ENCODE measurements at regions not wholly inside any gene's neighbourhood (a gene's known extent, or its start where the extent isn't known, plus 50 kb on each side); places are given as distances from the start of the nearest gene placed in this dataset.

- no peaks in the 10 kb centered on the region for H3K36me3 ChIP-seq (ENCODE audit: insufficient read depth, insufficient read length, low read length)
- H3K9me3 ChIP-seq (ENCODE audit: insufficient read depth, low read length): no peaks in the 10 kb centered on the region
- no peaks in the 10 kb centered on the region for H3K4me1 ChIP-seq (ENCODE audit: insufficient read depth, insufficient read length)
These were observed 1006.4 kb upstream of the CTNND2 start for GRCh38 chr5:12910641-12911040.

DNA sequence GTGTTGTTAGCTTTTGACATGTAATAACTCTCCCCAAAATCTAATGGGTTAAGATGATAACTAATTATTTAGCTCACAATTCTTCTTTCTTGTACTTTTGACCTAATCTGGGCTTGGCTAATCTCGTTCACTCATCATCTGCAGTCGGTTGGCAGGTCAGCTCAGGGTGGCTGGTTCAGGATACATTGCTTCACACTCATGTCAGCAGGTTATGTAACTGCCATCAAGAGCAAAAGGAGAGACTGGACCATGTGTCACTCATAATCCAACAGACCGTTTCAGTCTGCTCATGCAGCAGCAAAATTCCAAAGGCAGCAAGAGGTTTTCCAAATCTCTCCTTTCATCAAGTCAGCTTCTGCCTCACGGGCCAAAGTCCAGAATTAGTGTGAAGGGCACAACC is 998.4 kb upstream of the CTNND2 start:
- H3K9me3 ChIP-seq (ENCODE audit: insufficient read depth, low read length): no peaks in the 10 kb centered on the region
- no peak for DNase-seq (ENCODE audit: low read depth, low spot score)
- H3K4me3 ChIP-seq (ENCODE audit: insufficient read length, low read depth): no peak overlapping the region
- H3K9ac ChIP-seq (ENCODE audit: insufficient read length, low read depth): no peak overlapping the region
- TF ChIP-seq ZNF274 (IDR thresholded peaks at IDR 0.05; ENCODE audit: low read depth, low read length): no peak
- no peak for TF ChIP-seq SUZ12 (IDR thresholded peaks at IDR 0.05; ENCODE audit: extremely low read depth, insufficient read depth, insufficient read length)
- H3K27me3 ChIP-seq (ENCODE audit: insufficient read depth, insufficient read length): no peaks in the 10 kb centered on the region
- no peaks in the 10 kb centered on the region for H3K36me3 ChIP-seq (ENCODE audit: insufficient read depth, insufficient read length, low read length)
- H3K4me1 ChIP-seq (ENCODE audit: insufficient read depth, insufficient read length): no peaks in the 10 kb centered on the region

More at GRCh38 chr5:12910641-12911040, 1006.4 kb upstream of the CTNND2 start:
- H3K27me3 ChIP-seq (ENCODE audit: insufficient read depth, insufficient read length): no peaks in the 10 kb centered on the region
- no peak overlapping the region for H3K9ac ChIP-seq (ENCODE audit: insufficient read length, low read depth)
- TF ChIP-seq ZNF274 (IDR thresholded peaks at IDR 0.05; ENCODE audit: low read depth, low read length) (no peak), YY1 (IDR thresholded peaks at IDR 0.05; ENCODE audit: insufficient read depth, insufficient read length) (no peak), SUZ12 (IDR thresholded peaks at IDR 0.05; ENCODE audit: extremely low read depth, insufficient read depth, insufficient read length) (no peak)
- H3K4me3 ChIP-seq (ENCODE audit: insufficient read length, low read depth): no peak overlapping the region
- DNase-seq (ENCODE audit: low read depth, low spot score): no peak

DNA sequence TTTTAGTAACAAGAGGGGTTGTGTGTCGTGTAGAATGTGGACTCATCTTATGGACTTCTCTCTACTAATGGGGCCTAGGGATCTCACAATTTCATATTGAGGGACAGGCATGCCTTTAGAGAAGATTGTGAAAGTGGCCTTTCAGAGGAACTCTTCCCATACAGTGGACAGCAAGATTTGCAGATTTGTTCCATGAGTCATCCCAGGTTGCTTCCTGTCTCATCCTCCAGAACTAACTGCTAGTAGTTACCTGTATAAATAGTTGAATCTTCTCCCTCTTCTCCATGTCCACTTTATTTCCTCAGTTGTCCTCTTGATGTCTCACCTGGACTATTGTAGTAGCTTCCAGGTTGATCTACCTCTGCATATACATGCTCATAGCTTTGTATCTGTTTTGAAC is 997.5 kb upstream of the CTNND2 start:
- no peaks in the 10 kb centered on the region for H3K27me3 ChIP-seq (ENCODE audit: insufficient read depth, insufficient read length)
- TF ChIP-seq YY1 (IDR thresholded peaks at IDR 0.05; ENCODE audit: insufficient read depth, insufficient read length) (no peak), ZNF274 (IDR thresholded peaks at IDR 0.05; ENCODE audit: low read depth, low read length) (no peak), SUZ12 (IDR thresholded peaks at IDR 0.05; ENCODE audit: extremely low read depth, insufficient read depth, insufficient read length) (no peak)
- no peaks in the 10 kb centered on the region for H3K4me1 ChIP-seq (ENCODE audit: insufficient read depth, insufficient read length)
- H3K9me3 ChIP-seq (ENCODE audit: insufficient read depth, low read length): no peaks in the 10 kb centered on the region
- H3K36me3 ChIP-seq (ENCODE audit: insufficient read depth, insufficient read length, low read length): no peaks in the 10 kb centered on the region
- DNase-seq (ENCODE audit: low read depth, low spot score): no peak
- no peak overlapping the region for H3K4me3 ChIP-seq (ENCODE audit: insufficient read length, low read depth)
- H3K9ac ChIP-seq (ENCODE audit: insufficient read length, low read depth): no peak overlapping the region

DNA sequence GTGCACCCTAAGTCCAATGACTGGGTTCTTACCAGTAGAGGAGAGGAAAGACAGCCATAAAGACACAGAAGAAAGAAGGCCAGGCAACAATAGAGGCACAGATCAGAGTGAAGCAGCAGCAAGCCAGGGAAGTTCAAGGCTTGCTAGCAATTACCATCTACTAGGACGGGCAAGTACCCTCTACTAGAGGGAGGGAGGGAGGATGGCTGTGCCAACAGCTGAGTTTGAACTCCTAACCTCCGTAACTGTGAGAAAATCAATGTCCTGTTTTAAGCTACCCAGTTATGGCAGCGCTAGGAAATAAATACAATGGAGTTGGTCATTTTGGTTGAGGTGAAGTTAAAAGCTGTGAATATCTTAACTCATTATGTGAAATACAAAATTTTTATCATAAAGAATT is 991.8 kb upstream of the CTNND2 start:
- Histone ChIP-seq H3K4me1 (ENCODE audit: insufficient read depth, insufficient read length) (no peaks in the 10 kb centered on the region), H3K9ac (ENCODE audit: insufficient read length, low read depth) (no peak overlapping the region), H3K4me3 (ENCODE audit: insufficient read length, low read depth) (no peak overlapping the region), H3K9me3 (ENCODE audit: insufficient read depth, low read length) (no peaks in the 10 kb centered on the region), H3K36me3 (ENCODE audit: insufficient read depth, insufficient read length, low read length) (no peaks in the 10 kb centered on the region), H3K27me3 (ENCODE audit: insufficient read depth, insufficient read length) (no peaks in the 10 kb centered on the region)
- TF ChIP-seq ZNF274 (IDR thresholded peaks at IDR 0.05; ENCODE audit: low read depth, low read length) (no peak), YY1 (IDR thresholded peaks at IDR 0.05; ENCODE audit: insufficient read depth, insufficient read length) (no peak), SUZ12 (IDR thresholded peaks at IDR 0.05; ENCODE audit: extremely low read depth, insufficient read depth, insufficient read length) (no peak)
- DNase-seq (ENCODE audit: low read depth, low spot score): no peak

DNA sequence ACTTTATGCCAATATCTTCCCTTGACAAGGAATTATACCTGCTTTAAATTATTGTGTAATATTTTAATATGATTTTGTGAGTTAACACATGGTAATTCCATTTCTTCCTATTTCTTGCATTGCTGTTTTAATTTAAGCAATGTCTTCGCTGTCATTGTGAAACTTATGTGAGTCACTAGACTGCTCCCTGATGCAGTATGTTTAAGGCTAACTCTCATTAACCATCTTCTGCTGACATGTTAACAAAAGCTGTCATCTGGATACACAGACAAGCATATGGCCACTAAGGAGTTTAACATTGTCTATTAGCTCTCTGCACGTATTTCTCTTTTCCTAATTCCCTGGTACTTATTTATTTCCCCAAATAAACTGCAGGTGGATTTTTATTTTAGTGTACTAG is 980.8 kb upstream of the CTNND2 start:
- no peak overlapping the region for H3K4me3 ChIP-seq (ENCODE audit: insufficient read length, low read depth)
- no peaks in the 10 kb centered on the region for H3K9me3 ChIP-seq (ENCODE audit: insufficient read depth, low read length)
- H3K4me1 ChIP-seq (ENCODE audit: insufficient read depth, insufficient read length): no peaks in the 10 kb centered on the region
- no peak for TF ChIP-seq YY1 (IDR thresholded peaks at IDR 0.05; ENCODE audit: insufficient read depth, insufficient read length)
- no peaks in the 10 kb centered on the region for H3K27me3 ChIP-seq (ENCODE audit: insufficient read depth, insufficient read length)
- no peaks in the 10 kb centered on the region for H3K36me3 ChIP-seq (ENCODE audit: insufficient read depth, insufficient read length, low read length)
- H3K9ac ChIP-seq (ENCODE audit: insufficient read length, low read depth): no peak overlapping the region
- DNase-seq (ENCODE audit: low read depth, low spot score): no peak

- H3K4me3 ChIP-seq (ENCODE audit: insufficient read length, low read depth): no peak overlapping the region
- no peak for DNase-seq (ENCODE audit: low read depth, low spot score)
These were observed 979.1 kb upstream of the CTNND2 start for GRCh38 chr5:12883395-12883794.

GRCh38 chr5:12876541-12877298 is 972.5 kb upstream of the CTNND2 start:
- no peak for DNase-seq (ENCODE audit: low read depth, low spot score)
- no peak overlapping the region for H3K9ac ChIP-seq (ENCODE audit: insufficient read length, low read depth)
- no peaks in the 10 kb centered on the region for H3K27me3 ChIP-seq (ENCODE audit: insufficient read depth, insufficient read length)
- no peaks in the 10 kb centered on the region for H3K36me3 ChIP-seq (ENCODE audit: insufficient read depth, insufficient read length, low read length)
- TF ChIP-seq SUZ12 (IDR thresholded peaks at IDR 0.05; ENCODE audit: extremely low read depth, insufficient read depth, insufficient read length) (no peak), ZNF274 (IDR thresholded peaks at IDR 0.05; ENCODE audit: low read depth, low read length) (no peak), YY1 (IDR thresholded peaks at IDR 0.05; ENCODE audit: insufficient read depth, insufficient read length) (no peak)
- no peaks in the 10 kb centered on the region for H3K9me3 ChIP-seq (ENCODE audit: insufficient read depth, low read length)
- H3K4me1 ChIP-seq (ENCODE audit: insufficient read depth, insufficient read length): no peaks in the 10 kb centered on the region
- no peak overlapping the region for H3K4me3 ChIP-seq (ENCODE audit: insufficient read length, low read depth)

More at GRCh38 chr5:12883395-12883794, 979.1 kb upstream of the CTNND2 start:
- no peaks in the 10 kb centered on the region for H3K9me3 ChIP-seq (ENCODE audit: insufficient read depth, low read length)
- no peak overlapping the region for H3K9ac ChIP-seq (ENCODE audit: insufficient read length, low read depth)
- no peaks in the 10 kb centered on the region for H3K27me3 ChIP-seq (ENCODE audit: insufficient read depth, insufficient read length)
- no peaks in the 10 kb centered on the region for H3K4me1 ChIP-seq (ENCODE audit: insufficient read depth, insufficient read length)
- no peaks in the 10 kb centered on the region for H3K36me3 ChIP-seq (ENCODE audit: insufficient read depth, insufficient read length, low read length)
- TF ChIP-seq ZNF274 (IDR thresholded peaks at IDR 0.05; ENCODE audit: low read depth, low read length) (no peak), SUZ12 (IDR thresholded peaks at IDR 0.05; ENCODE audit: extremely low read depth, insufficient read depth, insufficient read length) (no peak), YY1 (IDR thresholded peaks at IDR 0.05; ENCODE audit: insufficient read depth, insufficient read length) (no peak)

Measured in NT2/D1 (cell line).